ENCODE measurements at regions not wholly inside any gene's neighbourhood (a gene's known extent, or its start where the extent isn't known, plus 50 kb on each side); places are given as distances from the start of the nearest gene placed in this dataset.

DNA sequence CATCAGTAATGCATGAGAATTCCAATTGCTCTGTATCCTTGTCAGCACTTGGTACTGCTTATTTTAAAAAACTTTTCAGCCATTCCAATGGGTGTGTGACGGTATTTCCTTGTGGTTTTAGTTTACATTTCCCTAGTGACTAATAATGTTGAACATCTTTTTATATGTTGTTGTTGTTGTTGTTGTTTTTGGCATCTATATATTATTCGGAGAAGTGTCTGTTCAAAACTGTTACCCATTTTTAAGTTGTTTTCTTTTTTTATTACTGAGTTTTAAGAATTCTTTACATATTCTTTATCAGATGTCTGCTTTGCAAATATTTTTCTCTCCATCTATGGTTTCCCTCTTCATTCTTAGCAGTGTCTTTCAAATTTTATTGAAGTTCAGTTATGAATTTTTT is 231.1 kb upstream of the POU3F1 start:
- WGBS, 2 donors: 76 to 81% methylated on average over 2 of the region's 2 CpGs
- H3K9me3 ChIP-seq: peaks cover 0 to 14% (median 0%) of the 10 kb centered on the region in 3 donors
- no peak for DNase-seq
- no peaks in the 10 kb centered on the region for H3K36me3 ChIP-seq
- no peak overlapping the region for H3K27ac ChIP-seq
- H3K4me1 ChIP-seq: no peaks in the 10 kb centered on the region
- no peak overlapping the region for H3K4me3 ChIP-seq
- peaks cover 0 to 18% (median 0%) of the 10 kb centered on the region in 4 donors for H3K27me3 ChIP-seq
- TF ChIP-seq POLR2A (IDR thresholded peaks at IDR 0.05): no peak
- intact Hi-C loops (cut with DNase I): no loop called here

DNA sequence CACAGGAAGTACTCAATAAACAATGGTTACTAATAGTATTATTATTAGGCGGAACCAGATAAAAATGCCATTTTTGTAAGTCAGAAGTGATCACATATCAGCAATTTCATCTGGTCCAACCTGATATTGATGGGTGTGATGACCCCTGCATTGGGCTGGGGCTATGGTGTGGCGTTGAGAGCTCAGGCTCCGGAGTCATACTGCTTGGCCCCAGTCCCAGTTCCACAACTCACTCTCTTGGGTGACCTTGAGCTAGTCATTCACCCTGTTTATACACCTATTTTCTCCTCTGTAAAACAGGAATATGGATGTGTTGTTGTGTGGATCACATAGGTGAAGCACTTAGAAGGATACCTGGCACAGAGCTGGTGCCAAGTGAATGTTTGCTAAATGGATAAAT is 229.4 kb upstream of the POU3F1 start:
- H3K27ac ChIP-seq: no peak overlapping the region
- intact Hi-C loops (cut with DNase I): no loop called here
- H3K4me3 ChIP-seq: no peak overlapping the region
- no peak for TF ChIP-seq POLR2A (IDR thresholded peaks at IDR 0.05)
- TF ChIP-seq, protein P1, sequence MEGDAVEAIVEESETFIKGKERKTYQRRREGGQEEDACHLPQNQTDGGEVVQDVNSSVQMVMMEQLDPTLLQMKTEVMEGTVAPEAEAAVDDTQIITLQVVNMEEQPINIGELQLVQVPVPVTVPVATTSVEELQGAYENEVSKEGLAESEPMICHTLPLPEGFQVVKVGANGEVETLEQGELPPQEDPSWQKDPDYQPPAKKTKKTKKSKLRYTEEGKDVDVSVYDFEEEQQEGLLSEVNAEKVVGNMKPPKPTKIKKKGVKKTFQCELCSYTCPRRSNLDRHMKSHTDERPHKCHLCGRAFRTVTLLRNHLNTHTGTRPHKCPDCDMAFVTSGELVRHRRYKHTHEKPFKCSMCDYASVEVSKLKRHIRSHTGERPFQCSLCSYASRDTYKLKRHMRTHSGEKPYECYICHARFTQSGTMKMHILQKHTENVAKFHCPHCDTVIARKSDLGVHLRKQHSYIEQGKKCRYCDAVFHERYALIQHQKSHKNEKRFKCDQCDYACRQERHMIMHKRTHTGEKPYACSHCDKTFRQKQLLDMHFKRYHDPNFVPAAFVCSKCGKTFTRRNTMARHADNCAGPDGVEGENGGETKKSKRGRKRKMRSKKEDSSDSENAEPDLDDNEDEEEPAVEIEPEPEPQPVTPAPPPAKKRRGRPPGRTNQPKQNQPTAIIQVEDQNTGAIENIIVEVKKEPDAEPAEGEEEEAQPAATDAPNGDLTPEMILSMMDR (IDR thresholded peaks at IDR 0.05): no peak
- peaks cover 0 to 19% (median 0%) of the 10 kb centered on the region in 4 donors for H3K27me3 ChIP-seq
- DNase-seq: no peak
- H3K36me3 ChIP-seq: no peaks in the 10 kb centered on the region
- no peaks in the 10 kb centered on the region for H3K4me1 ChIP-seq
- H3K9me3 ChIP-seq: peaks cover 0 to 14% (median 0%) of the 10 kb centered on the region in 3 donors
- 71 to 81% methylated on average over 3 of the region's 3 CpGs for WGBS, 2 donors

DNA sequence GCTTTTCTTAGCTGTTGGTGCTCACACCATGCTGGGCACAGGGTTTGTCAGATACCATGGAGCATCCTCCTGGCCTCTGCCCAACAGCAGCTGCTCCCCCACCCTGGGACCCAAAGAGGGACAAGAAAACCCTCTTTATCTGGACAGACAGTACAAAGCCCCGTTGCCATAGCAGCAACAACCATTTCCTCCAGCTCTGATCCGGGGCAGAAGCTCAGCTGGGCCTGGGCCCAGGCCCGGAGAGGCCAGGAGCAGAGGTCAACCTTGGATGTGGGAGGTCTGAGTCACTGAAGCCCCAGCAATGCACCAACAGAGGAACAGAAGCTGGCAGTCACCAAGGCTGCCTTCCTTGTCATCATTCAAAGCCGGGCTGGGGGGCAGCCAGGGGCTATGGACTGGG is 228.4 kb upstream of the POU3F1 start:
- H3K4me3 ChIP-seq: no peak overlapping the region
- no peak for TF ChIP-seq POLR2A (IDR thresholded peaks at IDR 0.05)
- TF ChIP-seq, protein P1 (IDR thresholded peaks at IDR 0.05): no peak
- no peak for DNase-seq
- peaks cover 0 to 14% (median 0%) of the 10 kb centered on the region in 3 donors for H3K9me3 ChIP-seq
- H3K27me3 ChIP-seq: peaks cover 0 to 23% (median 0%) of the 10 kb centered on the region in 4 donors
- intact Hi-C loops (cut with DNase I): no loop called here
- H3K4me1 ChIP-seq: no peaks in the 10 kb centered on the region
- H3K27ac ChIP-seq: no peak overlapping the region
- WGBS, 2 donors: 40% methylated on average over 1 of the region's 4 CpGs; no CpG with 5 or more reads in 1 of the 2 donors
- no peaks in the 10 kb centered on the region for H3K36me3 ChIP-seq

DNA sequence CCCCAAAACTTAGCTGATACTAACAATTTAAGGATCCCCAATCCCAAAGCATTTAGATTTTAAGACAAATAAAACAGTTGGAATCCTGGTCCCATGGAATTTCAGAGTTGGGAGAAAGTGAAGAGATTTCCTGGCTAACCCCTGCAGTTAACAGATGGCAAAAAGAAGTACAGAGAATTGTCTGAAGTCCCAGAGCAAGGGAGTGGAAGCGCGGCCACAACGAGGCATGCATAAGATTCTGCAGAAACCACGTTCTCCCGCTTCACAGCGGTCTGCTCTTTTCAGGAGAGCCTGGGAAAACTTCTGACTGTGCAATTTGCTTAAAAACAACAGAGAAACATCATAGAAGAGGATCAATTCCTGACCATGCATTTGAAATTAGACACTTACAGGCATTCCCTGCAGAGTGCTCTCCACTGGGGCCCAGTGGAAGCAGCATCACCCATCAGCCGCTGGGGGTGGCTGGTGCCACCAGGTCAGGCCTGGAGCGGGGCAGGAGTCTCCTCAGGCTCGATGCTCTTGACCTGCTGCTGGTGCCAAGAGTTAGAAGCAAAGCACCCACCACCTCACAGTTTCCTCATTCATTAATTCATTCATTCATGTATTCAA is 226.7 kb upstream of the POU3F1 start:
- peaks cover 0 to 28% (median 0%) of the 10 kb centered on the region in 4 donors for H3K27me3 ChIP-seq
- no peak overlapping the region for H3K4me3 ChIP-seq
- DNase-seq: no peak
- H3K4me1 ChIP-seq: no peaks in the 10 kb centered on the region
- no peaks in the 10 kb centered on the region for H3K9me3 ChIP-seq
- H3K27ac ChIP-seq: no peak overlapping the region
- TF ChIP-seq, protein P1 (IDR thresholded peaks at IDR 0.05): no peak
- no peak for TF ChIP-seq POLR2A (IDR thresholded peaks at IDR 0.05)
- H3K36me3 ChIP-seq: no peaks in the 10 kb centered on the region
- WGBS, 2 donors: 80 to 84% methylated on average over 9 of the region's 9 CpGs
- intact Hi-C loops (cut with DNase I): no loop called here

DNA sequence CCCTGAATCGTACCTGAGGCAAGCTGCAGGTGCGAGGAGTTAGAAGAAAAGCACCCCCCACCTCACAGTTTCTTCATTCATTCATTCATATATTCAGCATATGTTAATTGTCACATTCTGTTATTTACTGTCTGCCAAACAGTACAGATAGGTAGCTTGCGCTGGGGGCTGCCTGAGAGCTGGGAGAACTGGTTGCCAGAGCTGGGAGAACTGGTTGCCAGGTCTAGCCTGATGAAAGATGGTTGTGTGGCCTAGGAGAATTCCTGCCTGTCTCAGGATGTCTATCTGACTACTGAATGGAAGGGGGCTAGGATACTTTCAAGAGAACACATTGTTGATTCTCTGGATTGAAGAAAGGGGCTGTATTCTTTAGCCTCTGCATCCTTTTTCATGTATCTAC is 225.9 kb upstream of the POU3F1 start:
- H3K4me1 ChIP-seq: no peaks in the 10 kb centered on the region
- H3K27ac ChIP-seq: no peak overlapping the region
- 77 to 81% methylated on average over 3 of the region's 3 CpGs for WGBS, 2 donors
- DNase-seq: no peak
- H3K9me3 ChIP-seq: no peaks in the 10 kb centered on the region
- H3K4me3 ChIP-seq: no peak overlapping the region
- H3K27me3 ChIP-seq: peaks cover 0 to 36% (median 0%) of the 10 kb centered on the region in 4 donors
- TF ChIP-seq, protein P1 (IDR thresholded peaks at IDR 0.05): no peak
- H3K36me3 ChIP-seq: no peaks in the 10 kb centered on the region
- intact Hi-C loops (cut with DNase I): no loop called here
